HCT116 (cell line): ENCODE measurements at regions not wholly inside any gene's neighbourhood (a gene's known extent, or its start where the extent isn't known, plus 50 kb on each side); places are given as distances from the start of the nearest gene placed in this dataset.

Experiments used
- ATAC-seq: fragments of 200-7000 bp; cut with Tn5 transposase; 2 replicates; pipeline ENCODE4 v1.9.1; 2020; ENCODE audit warnings: mild to moderate bottlenecking, moderate library complexity
- BruUV-seq: library from RNA; stranded (reverse); fragments of 400-500 nt; replicated peaks from 2 replicates; lab custom pipeline; 2021; lab: Mats Ljungman, UMichigan
- CTCF ChIA-PET: fragments of 300-600 bp; sonication (Branson Sonifier 250); formaldehyde crosslinking; loops from one replicate; lab custom pipeline; 2021; ENCODE audit warnings: antibody characterized with exemption; lab: Charles Lee
- POLR2A ChIA-PET: fragments of 300-600, 350-600 bp; sonication (Branson Sonifier 250); formaldehyde crosslinking; loops from one replicate; lab custom pipeline; 2021; ENCODE audit warnings: antibody characterized with exemption; lab: Charles Lee
- RAD21 ChIA-PET, 2 experiments: fragments of 300-600 bp; sonication (Branson Sonifier 250); formaldehyde crosslinking; loops; one replicate each; lab custom pipeline; 2023; ENCODE audit warnings: low total read pairs in 2 of 2; ENCODE audit not compliant: uncharacterized antibody in 2 of 2, unreplicated experiment in 2 of 2, low non-redundant PET in 1 of 2; lab: Charles Lee
- DNase-seq: peaks from one replicate; pipeline ENCODE4 v3.0.0-alpha.2; 2010; ENCODE audit warnings: low read depth, low spot score
- H2AFZ ChIP-seq: fragments of 200-600 bp; shearing (Covaris generic), sonication (generic); 2 replicates; pipeline ENCODE4 v1.6.1; 2017; ENCODE audit warnings: low read depth, mixed run types, mixed read lengths, antibody characterized with exemption, low read length; ENCODE audit not compliant: poor library complexity, severe bottlenecking
- H3K27ac ChIP-seq: 2 replicates; pipeline ENCODE4 v1.5.1; 2012; ENCODE audit warnings: low read depth, low read length
- H3K27me3 ChIP-seq: fragments of 200-600 bp; sonication (generic); 2 replicates; pipeline ENCODE4 v1.6.1; 2016; ENCODE audit warnings: mixed run types, low read length, mixed read lengths; ENCODE audit not compliant: insufficient read depth
- H3K36me3 ChIP-seq, 2 experiments: fragments of 200-500 bp in 1 of 2; fragments of 200-600 bp in 1 of 2; sonication (Bioruptor generic) in 1 of 2; sonication (generic) in 1 of 2; 2 replicates each; pipeline versions ENCODE4 v1.5.1 to v1.6.1; 2014 to 2016; ENCODE audit warnings: low read length in 2 of 2, inconsistent platforms in 1 of 2, mixed read lengths in 1 of 2, mixed run types in 1 of 2; ENCODE audit not compliant: insufficient read depth in 2 of 2, control insufficient read depth in 1 of 2
- H3K4me1 ChIP-seq, 2 experiments: fragments of 200-600 bp in 1 of 2; sonication (generic) in 1 of 2; 2 replicates each; pipeline versions ENCODE4 v1.5.1 to v1.6.1; 2012 to 2017; ENCODE audit warnings: low read length in 2 of 2, inconsistent platforms in 1 of 2, mild to moderate bottlenecking in 1 of 2, mixed read lengths in 1 of 2, mixed run types in 1 of 2, moderate library complexity in 1 of 2; ENCODE audit not compliant: insufficient read depth in 2 of 2, control insufficient read depth in 1 of 2
- H3K4me2 ChIP-seq: fragments of 200-600 bp; sonication (generic); 2 replicates; pipeline ENCODE4 v1.6.1; 2017; ENCODE audit warnings: mixed run types, low read length, mixed read lengths
- H3K4me3 ChIP-seq, 2 experiments: fragments of 200-600 bp in 1 of 2; sonication (generic) in 1 of 2; replicated peaks in 1 of 2; 2 replicates each; pipeline ENCODE4 v1.5.1; 2011 to 2016; ENCODE audit warnings: low read length in 2 of 2, control low read depth in 1 of 2, low read depth in 1 of 2, mild to moderate bottlenecking in 1 of 2, mixed read lengths in 1 of 2, mixed run types in 1 of 2
- H3K79me2 ChIP-seq: fragments of 200-600 bp; sonication (generic); 2 replicates; pipeline ENCODE4 v1.6.1; 2017; ENCODE audit warnings: mild to moderate bottlenecking, mixed run types, low read length, moderate library complexity, mixed read lengths; ENCODE audit not compliant: insufficient read depth
- H3K9ac ChIP-seq: fragments of 200-600 bp; sonication (generic); 2 replicates; pipeline ENCODE4 v1.6.1; 2016; ENCODE audit warnings: low read length, mixed read lengths
- H3K9me2 ChIP-seq: fragments of 200-600 bp; sonication (generic), shearing (Covaris generic); 2 replicates; pipeline ENCODE4 v1.6.1; 2017; ENCODE audit warnings: mixed run types, mild to moderate bottlenecking, moderate library complexity; ENCODE audit not compliant: insufficient read depth
- H3K9me3 ChIP-seq, 2 experiments: fragments of 200-500 bp in 1 of 2; fragments of 200-600 bp in 1 of 2; sonication (Bioruptor generic) in 1 of 2; sonication (generic) in 1 of 2; 2 replicates each; pipeline ENCODE4 v1.6.1; 2014 to 2017; ENCODE audit warnings: low read length in 2 of 2, mixed read lengths in 2 of 2, inconsistent platforms in 1 of 2, low read depth in 1 of 2, mild to moderate bottlenecking in 1 of 2, mixed run types in 1 of 2, moderate library complexity in 1 of 2; ENCODE audit not compliant: control insufficient read depth in 1 of 2, insufficient read depth in 1 of 2
- H4K20me1 ChIP-seq: fragments of 200-600 bp; sonication (generic), shearing (Covaris generic); 2 replicates; pipeline ENCODE4 v1.6.1; 2017; ENCODE audit warnings: mixed run types, mild to moderate bottlenecking, moderate library complexity; ENCODE audit not compliant: insufficient read depth
- ATF3 ChIP-seq: IDR thresholded peaks from 2 replicates; pipeline ENCODE4 v1.6.1; 2012
- CEBPB ChIP-seq: IDR thresholded peaks from 2 replicates; pipeline ENCODE4 v1.6.1; 2012; ENCODE audit warnings: low read depth
- CTCF ChIP-seq, 3 experiments: fragments of 200-600 bp in 1 of 3; sonication (generic) in 1 of 3; IDR thresholded peaks in 2 of 3; conservative IDR thresholded peaks in 1 of 3; 2 replicates each; pipeline ENCODE4 v1.5.1; 2012 to 2017; ENCODE audit warnings: low read depth in 2 of 3, low read length in 2 of 3, antibody characterized with exemption in 1 of 3, borderline replicate concordance in 1 of 3, control low read depth in 1 of 3, mild to moderate bottlenecking in 1 of 3, mixed read lengths in 1 of 3, mixed run types in 1 of 3, moderate library complexity in 1 of 3; ENCODE audit not compliant: insufficient read depth in 1 of 3
- EZH2 ChIP-seq: fragments of 200-600 bp; sonication (generic); IDR thresholded peaks from 2 replicates; pipeline ENCODE4 v1.6.1; 2017; ENCODE audit warnings: antibody characterized with exemption, mixed run types
- EZH2phosphoT487 ChIP-seq: fragments of 200-600 bp; IDR thresholded peaks from 2 replicates; pipeline ENCODE4 v1.6.1; 2018; ENCODE audit warnings: antibody characterized with exemption, borderline replicate concordance
- JUND ChIP-seq: IDR thresholded peaks from 2 replicates; pipeline ENCODE4 v1.6.1; 2012
- POLR2A ChIP-seq: IDR thresholded peaks from 2 replicates; pipeline ENCODE4 v1.7.0; 2011; ENCODE audit warnings: borderline replicate concordance; ENCODE audit not compliant: insufficient read depth, insufficient read length; ENCODE audit errors: extremely low read depth
- POLR2AphosphoS5 ChIP-seq: IDR thresholded peaks from 2 replicates; pipeline ENCODE4 v1.6.1; 2011; ENCODE audit warnings: mild to moderate bottlenecking, low read depth, low read length, moderate library complexity
- SIN3A ChIP-seq: IDR thresholded peaks from 2 replicates; pipeline ENCODE4 v1.6.1; 2012; ENCODE audit warnings: low read depth
- intact Hi-C: fragments of 100-400 bp; cut with micrococcal nuclease; formaldehyde crosslinking; loops from 2 replicates; pipeline ENCODE4 v1.10.0; 2022

GRCh38 chr2:82591718-82592117 lies 1867.4 kb downstream of the SUCLG1 start (continued):
- TF ChIP-seq CTCF (IDR thresholded peaks at IDR 0.05 in 2 of 3, conservative IDR thresholded peaks at IDR 0.05 in 1 of 3; ENCODE audit: borderline replicate concordance in 1 of 3, insufficient read depth in 1 of 3, low read depth in 2 of 3, low read length in 2 of 3) (no peak), SIN3A (no peak), JUND (no peak)

GRCh38 chr2:82576656-82577055 lies 1882.4 kb downstream of the SUCLG1 start:
- Histone ChIP-seq H3K4me1 (no peaks in the 10 kb centered on the region), H3K27me3 (no peaks in the 10 kb centered on the region), H3K9me2 (no peaks in the 10 kb centered on the region), H3K9ac (no peak overlapping the region), H3K79me2 (no peaks in the 10 kb centered on the region), H3K4me3 (no peak overlapping the region), H4K20me1 (0 out of 2 replicates have a peak, but pooled peaks cover 4% of the 10 kb centered on the region), H2AFZ (no peak overlapping the region), H3K36me3 (no peaks in the 10 kb centered on the region), H3K9me3 (no peaks in the 10 kb centered on the region), H3K4me2 (no peak overlapping the region), H3K27ac (no peak overlapping the region)
- no TSS peak for BruUV-seq
- TF ChIP-seq ATF3 (no peak), CEBPB (no peak), EZH2 (no peak), POLR2AphosphoS5 (no peak)
- intact Hi-C loops = no loop called here
- POLR2A ChIA-PET = no interaction called here
- no peak for DNase-seq
- RAD21 ChIA-PET = no interaction called here
- ATAC-seq = no peak
- CTCF ChIA-PET = no interaction called here

- Histone ChIP-seq H3K27me3 (no peaks in the 10 kb centered on the region), H3K27ac (no peak overlapping the region), H2AFZ (no peak overlapping the region), H4K20me1 (no peaks in the 10 kb centered on the region), H3K4me2 (no peak overlapping the region), H3K79me2 (no peaks in the 10 kb centered on the region), H3K9me2 (no peaks in the 10 kb centered on the region), H3K9me3 (no peaks in the 10 kb centered on the region), H3K9ac (no peak overlapping the region), H3K4me3 (no peak overlapping the region), H3K4me1 (no peaks in the 10 kb centered on the region), H3K36me3 (no peaks in the 10 kb centered on the region)
- BruUV-seq = no TSS peak
- DNase-seq (no peak), ATAC-seq (no peak)
- intact Hi-C loops = no loop called here
- ChIA-PET CTCF (no interaction called here), RAD21 (no interaction called here), POLR2A (no interaction called here)
- no peak for TF ChIP-seq EZH2phosphoT487
- no peak for TF ChIP-seq POLR2A
- no peak for TF ChIP-seq CEBPB
Observed at GRCh38 chr2:82539280-82539621, 1919.8 kb downstream of the SUCLG1 start.
